T-helper 22 cell (primary cell): ENCODE measurements at regions not wholly inside any gene's neighbourhood (a gene's known extent, or its start where the extent isn't known, plus 50 kb on each side); places are given as distances from the start of the nearest gene placed in this dataset.

Experiments used
- DNase-seq: peaks from one replicate; pipeline ENCODE4 v3.0.0-alpha.2; 2020; ENCODE audit warnings: low read depth

- DNase-seq, result no peak
Measured at GRCh38 chr5:91283899-91284298, 99.2 kb downstream of the ARRDC3 start.

DNA sequence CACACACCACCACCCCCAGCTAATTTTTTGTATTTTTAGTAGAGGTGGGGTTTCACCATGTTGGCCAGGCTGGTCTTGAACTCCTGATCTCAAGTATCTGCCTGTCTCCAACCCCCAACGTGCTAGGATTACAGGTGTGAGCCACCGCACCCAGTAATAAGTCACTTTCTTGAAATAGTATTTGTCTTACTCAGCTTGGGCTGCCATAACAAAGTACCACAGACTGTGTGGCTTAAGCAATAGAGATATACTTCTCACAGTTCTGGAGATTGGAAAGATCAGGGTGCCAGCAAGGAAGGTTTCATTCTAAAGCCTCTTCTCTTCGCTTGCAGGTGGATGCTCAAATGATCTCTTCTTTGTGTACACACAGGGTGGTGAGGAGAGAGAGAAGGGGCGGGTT is 99.8 kb downstream of the ARRDC3 start:
- DNase-seq, result no peak

GRCh38 chr5:91282210-91282609 is 100.9 kb downstream of the ARRDC3 start:
- no peak for DNase-seq

GRCh38 chr5:91281401-91281800 is 101.7 kb downstream of the ARRDC3 start:
- DNase-seq, result no peak

- peak; percentile 82 for DNase-seq
Measured at GRCh38 chr5:91280362-91281269, 102.5 kb downstream of the ARRDC3 start.

DNA sequence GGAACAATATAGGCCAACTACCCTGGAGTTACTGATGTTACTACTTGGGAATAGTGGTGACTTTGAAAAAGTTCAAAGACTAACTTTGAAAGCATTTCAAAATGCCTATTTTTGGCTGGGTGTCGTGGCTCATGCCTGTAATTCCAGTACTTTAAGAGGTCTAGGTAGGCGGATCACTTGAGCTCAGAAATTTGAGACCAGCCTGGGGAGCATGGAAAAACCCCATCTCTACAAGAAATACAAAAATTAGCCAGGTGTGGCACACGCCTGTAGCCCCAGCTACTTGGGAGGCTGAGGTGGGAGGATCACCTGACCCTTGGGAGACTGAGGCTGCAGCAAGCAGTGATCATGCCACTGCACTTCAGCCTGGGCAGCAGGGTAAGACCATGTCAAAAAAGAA is 105.3 kb downstream of the ARRDC3 start:
- no peak for DNase-seq

DNA sequence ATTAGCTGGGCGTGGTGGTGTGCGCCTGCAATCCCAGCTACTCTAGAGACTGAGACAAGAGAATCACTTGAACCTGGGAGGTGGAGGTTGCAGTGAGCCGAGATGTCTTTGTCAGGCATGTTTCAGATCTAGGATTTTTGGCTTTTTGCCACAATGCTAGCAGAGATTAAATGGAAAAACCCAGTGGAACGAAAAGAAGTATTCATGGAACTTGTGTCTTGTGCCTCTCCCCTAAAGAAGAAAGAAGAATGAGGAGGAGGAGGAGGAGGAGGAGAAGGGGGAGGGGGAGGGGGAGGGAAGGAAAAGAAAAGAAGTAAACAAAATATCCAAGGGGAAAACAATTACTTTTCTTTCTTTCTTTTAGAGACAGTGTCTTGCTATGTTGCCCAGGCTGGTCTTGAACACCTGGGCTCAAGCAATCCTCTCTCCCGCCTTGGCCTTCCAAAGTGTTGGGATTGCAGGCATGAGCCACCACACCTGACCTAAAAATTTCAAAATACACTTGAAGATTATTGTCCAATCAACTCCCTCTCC is 106.0 kb downstream of the ARRDC3 start:
- DNase-seq, result no peak

- DNase-seq, result no peak
Measured at GRCh38 chr5:91272858-91273257, 110.3 kb downstream of the ARRDC3 start.

DNA sequence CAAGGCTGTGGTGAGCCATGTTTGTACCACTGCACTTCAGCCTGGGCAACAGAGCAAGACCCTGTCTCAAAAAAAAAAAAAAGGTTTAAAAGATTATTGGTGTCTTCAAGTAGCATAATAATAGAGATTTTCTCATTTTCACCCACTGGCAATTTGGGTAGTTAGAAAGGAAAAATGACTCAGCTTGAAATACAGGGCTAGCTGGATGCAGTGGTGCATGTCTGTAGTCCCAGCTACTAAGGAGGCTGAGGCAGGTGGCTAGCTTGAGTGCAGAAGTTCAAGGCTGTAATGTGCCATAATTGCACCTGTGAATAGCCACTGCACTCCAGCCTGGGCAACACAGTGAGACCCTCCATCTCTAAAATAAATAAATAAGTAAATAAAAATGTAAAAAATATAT is 111.1 kb downstream of the ARRDC3 start:
- no peak for DNase-seq

DNA sequence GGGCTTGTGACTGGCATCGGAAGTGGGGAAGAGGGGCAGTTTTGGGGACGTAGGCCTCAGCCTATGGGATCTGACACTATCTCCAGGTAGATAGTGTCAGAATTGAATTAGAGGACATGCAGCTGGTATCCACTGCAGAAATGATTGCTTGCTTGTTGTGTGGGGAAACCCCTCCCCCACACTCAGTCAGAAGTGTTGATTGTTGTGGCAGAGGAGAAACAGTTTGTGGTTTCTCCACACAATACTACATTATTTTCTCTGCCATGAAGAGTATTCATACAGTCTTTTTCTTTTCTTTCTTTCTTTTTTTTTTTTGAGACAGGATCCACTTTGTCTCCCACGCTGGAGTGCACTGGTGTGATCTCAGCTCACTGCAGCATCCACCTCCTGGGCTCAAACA is 113.9 kb downstream of the ARRDC3 start:
- no peak for DNase-seq

- DNase-seq, result no peak
Measured at GRCh38 chr5:91266184-91266705, 116.9 kb downstream of the ARRDC3 start.

GRCh38 chr5:91264311-91265051 is 118.6 kb downstream of the ARRDC3 start:
- DNase-seq, result no peak

- no peak for DNase-seq
Measured at GRCh38 chr5:91263898-91264297, 119.2 kb downstream of the ARRDC3 start.

DNA sequence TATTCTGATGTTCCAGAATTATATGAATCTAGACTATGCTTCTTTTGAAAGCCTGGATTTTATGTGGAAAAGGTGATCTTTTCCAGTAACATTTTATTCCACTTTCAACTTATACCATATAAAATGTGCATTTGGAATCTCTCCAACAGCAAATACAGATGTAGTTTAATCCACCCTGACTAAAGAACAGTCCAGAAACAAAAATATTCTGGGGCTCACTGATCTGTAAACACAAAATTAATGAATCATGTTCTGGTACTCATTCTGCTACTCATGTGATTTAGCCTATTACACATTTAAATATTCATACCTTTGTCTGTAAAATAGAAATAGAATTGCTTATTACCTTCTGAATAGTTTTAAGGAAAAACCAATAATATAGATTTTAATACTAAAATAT is 125.8 kb downstream of the ARRDC3 start:
- no peak for DNase-seq

DNA sequence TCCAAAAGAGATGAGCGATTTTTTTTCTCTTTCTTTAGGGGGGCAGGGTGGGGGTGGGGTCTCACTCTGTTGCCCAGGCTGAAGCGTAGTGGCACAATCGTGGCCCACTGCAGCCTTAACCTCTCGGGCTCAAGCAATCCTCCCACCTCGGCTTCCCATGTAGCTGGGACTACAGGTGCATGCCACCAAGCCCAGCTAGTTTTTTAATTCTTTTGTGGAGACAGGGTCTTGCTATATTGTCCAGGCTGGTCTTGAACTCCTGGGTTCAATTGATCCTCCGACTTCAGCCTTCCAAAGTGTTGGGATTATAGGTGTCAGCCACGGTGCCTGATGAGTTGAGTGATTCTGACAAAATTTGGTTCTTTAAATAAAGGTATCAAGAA is 127.0 kb downstream of the ARRDC3 start:
- DNase-seq, result no peak

DNA sequence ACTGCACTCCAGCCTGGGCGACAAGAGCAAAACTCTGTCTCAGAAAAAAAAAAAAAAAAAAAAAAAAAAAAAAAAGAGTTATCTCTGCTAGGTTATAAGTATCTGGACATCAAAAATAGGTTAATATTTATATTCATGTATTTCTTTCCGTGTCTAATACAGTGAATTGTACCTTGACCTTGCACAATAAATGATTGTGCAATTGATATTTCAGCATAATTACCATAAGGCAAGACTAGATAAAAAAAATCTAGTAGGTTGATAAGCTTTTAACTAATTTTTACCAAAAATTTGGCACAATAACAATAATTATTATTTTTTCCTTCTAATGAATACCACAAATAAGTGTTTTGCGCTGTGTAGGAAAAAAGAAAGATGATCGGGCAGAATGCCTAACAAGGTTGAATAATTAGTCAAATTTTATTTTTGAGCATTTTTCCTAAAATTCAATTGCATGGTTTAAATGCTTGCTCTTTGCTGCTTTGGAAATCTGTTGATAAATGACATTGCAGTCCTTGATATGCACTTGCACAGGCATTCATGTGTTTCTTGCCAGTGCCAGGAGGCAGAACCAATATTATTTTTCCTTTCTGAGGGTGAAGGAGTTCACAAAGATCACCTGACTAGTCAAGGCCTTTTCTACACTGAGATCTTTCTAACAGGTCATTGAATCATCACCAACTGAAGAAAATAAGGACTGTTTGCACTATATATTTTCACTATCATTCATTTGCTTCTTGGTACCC is 127.5 kb downstream of the ARRDC3 start:
- no peak for DNase-seq

GRCh38 chr5:91252916-91253315 is 130.2 kb downstream of the ARRDC3 start:
- no peak for DNase-seq

DNA sequence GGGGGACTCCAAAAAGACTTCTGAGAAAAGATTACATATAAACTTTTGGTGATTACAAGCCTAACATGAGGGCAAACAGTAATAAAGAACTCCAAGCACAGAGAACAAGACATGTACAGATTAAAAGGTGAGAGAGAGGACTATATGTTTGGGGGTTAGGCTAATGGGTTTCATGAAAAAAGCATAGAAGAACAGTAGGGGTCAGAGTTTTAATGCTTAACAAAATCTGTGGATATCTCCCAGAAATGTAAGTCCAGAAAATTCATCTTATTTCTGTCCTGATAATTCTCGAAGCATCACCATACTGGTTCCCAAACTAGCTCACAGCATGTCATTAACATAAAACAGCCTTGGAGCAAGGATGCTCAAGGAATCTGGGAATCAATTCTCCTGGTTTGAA is 137.2 kb downstream of the ARRDC3 start:
- no peak for DNase-seq

DNA sequence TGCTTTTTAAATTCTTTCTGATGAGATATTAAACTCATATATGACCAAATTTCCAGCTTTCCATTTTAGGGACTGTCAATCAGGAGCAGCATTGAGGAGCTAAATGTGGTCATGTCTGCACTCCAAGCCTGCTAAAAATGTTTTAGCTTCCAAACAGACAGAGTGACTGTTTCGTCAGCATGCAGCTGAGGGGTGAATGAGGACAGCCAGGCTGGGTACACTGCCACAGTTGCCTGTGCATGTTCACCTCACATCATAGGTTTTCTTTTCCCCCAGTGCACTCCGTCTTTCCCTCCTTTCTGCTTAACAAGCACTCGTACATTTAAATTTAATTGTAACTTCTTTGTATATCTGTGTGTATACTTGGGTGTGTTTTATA is 138.1 kb downstream of the ARRDC3 start:
- DNase-seq, result no peak

- DNase-seq, result no peak
Measured at GRCh38 chr5:91244380-91245073, 138.6 kb downstream of the ARRDC3 start.

DNA sequence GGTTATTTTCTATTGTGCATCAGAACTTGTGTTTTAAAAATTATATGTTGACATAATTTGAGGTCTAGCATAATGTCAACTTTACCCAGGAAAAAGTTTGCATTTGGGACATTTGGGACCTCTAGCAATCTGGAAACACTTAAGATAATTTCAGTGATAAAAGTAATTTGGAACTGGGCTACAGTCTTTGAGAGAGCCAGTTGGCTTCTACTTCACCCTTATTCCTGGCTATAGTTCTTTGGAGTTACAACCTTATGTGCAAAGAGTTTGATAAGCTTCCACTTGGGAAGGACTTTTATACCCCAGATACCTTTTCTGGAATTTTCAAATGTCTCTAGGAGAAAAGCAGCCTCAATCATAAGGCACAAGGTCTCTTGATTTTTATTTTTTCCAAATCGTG is 139.3 kb downstream of the ARRDC3 start:
- DNase-seq, result no peak

GRCh38 chr5:91243286-91243685 is 139.8 kb downstream of the ARRDC3 start:
- DNase-seq, result no peak
